B cell (primary cell): ENCODE measurements at regions not wholly inside any gene's neighbourhood (a gene's known extent, or its start where the extent isn't known, plus 50 kb on each side); places are given as distances from the start of the nearest gene placed in this dataset.
"Not testable (repeated sequence)": the region's sequence is repeated elsewhere in the genome, so short reads cannot be mapped to it uniquely, and the experiment has no call there.

ENCODE experiments used
- ATAC-seq: fragments of 200-7000 bp; cut with Tn5 transposase; one replicate; pipeline ENCODE4 v1.10.0; 2021; ENCODE audit warnings: low read depth, mild to moderate bottlenecking, moderate number of reproducible peaks, moderate library complexity
- CTCF ChIA-PET: fragments of 350-600 bp; sonication (Branson Sonifier 250); formaldehyde crosslinking; loops from one replicate; lab custom pipeline; 2021; ENCODE audit warnings: antibody characterized with exemption, inconsistent platforms; lab: Charles Lee
- POLR2A ChIA-PET: fragments of 350-600 bp; sonication (Branson Sonifier 250); formaldehyde crosslinking; loops from one replicate; lab custom pipeline; 2021; ENCODE audit warnings: antibody characterized with exemption; lab: Charles Lee
- DNase-seq: peaks from one replicate; pipeline ENCODE4 v3.0.0; 2013
- H2AFZ ChIP-seq: 2 replicates; pipeline ENCODE4 v1.6.1; 2012; ENCODE audit warnings: mild to moderate bottlenecking, low read depth, low read length; ENCODE audit not compliant: insufficient read depth, poor library complexity, severe bottlenecking
- H3K27ac ChIP-seq, 2 donors: 1 replicate in 1 of 2; 2 replicates in 1 of 2; pipeline ENCODE4 v1.5.1; 2012 to 2013; ENCODE audit warnings: low read length in 2 of 2, mild to moderate bottlenecking in 2 of 2, moderate library complexity in 1 of 2
- H3K27me3 ChIP-seq, 4 experiments: fragments of 200-600 bp in 1 of 4; sonication (generic) in 1 of 4; replicated peaks in 1 of 4; 1 replicate in 2 of 4; 2 replicates in 2 of 4; pipeline versions ENCODE4 v1.6.1 to v1.7.0; 2013 to 2016; ENCODE audit warnings: low read length in 3 of 4, mild to moderate bottlenecking in 2 of 4, mixed read lengths in 1 of 4, moderate library complexity in 1 of 4; ENCODE audit not compliant: insufficient read depth in 4 of 4, control insufficient read depth in 3 of 4; ENCODE audit errors: control extremely low read depth in 1 of 4
- H3K36me3 ChIP-seq, 2 experiments: replicated peaks in 1 of 2; 1 replicate in 1 of 2; 2 replicates in 1 of 2; pipeline versions ENCODE4 v1.6.1 to v1.7.1; 2013; ENCODE audit warnings: low read length in 1 of 2; ENCODE audit not compliant: insufficient read depth in 2 of 2, control insufficient read depth in 1 of 2; ENCODE audit errors: control extremely low read depth in 1 of 2, extremely low read depth in 1 of 2
- H3K4me1 ChIP-seq, 2 donors: fragments of 200-600 bp in 1 of 2; sonication (generic) in 1 of 2; 1 replicate in 1 of 2; 2 replicates in 1 of 2; pipeline versions ENCODE4 v1.5.1 to v1.6.1; 2013 to 2017; ENCODE audit warnings: low read length in 2 of 2; ENCODE audit not compliant: control insufficient read depth in 2 of 2, insufficient read depth in 2 of 2
- H3K4me2 ChIP-seq: replicated peaks from 2 replicates; pipeline ENCODE3; 2012; ENCODE audit warnings: mild to moderate bottlenecking, low read depth, low read length; ENCODE audit not compliant: poor library complexity, severe bottlenecking
- H3K4me3 ChIP-seq, 5 experiments: fragments of 200-600 bp in 1 of 5; sonication (generic) in 1 of 5; 1 replicate in 3 of 5; 2 replicates in 2 of 5; pipeline versions ENCODE4 v1.5.1 to v1.7.0; 2011 to 2016; ENCODE audit warnings: low read length in 4 of 5, mild to moderate bottlenecking in 4 of 5, low read depth in 2 of 5, control low read depth in 1 of 5, moderate library complexity in 1 of 5; ENCODE audit not compliant: insufficient read depth in 1 of 5; ENCODE audit errors: control extremely low read depth in 1 of 5, extremely low read depth in 1 of 5
- H3K79me2 ChIP-seq: fragments of 200-600 bp; sonication (generic); one replicate; pipeline ENCODE4 v1.6.0; 2016; ENCODE audit warnings: low read length; ENCODE audit not compliant: control insufficient read depth, insufficient read depth
- H3K9ac ChIP-seq: fragments of 200-600 bp; sonication (generic); 2 replicates; pipeline ENCODE4 v1.6.1; 2017; ENCODE audit warnings: mild to moderate bottlenecking, low read length, moderate library complexity
- H3K9me3 ChIP-seq, 3 donors: one replicate each; pipeline versions ENCODE4 v1.6.1 to v1.7.1; 2013; ENCODE audit warnings: low read length in 2 of 3; ENCODE audit not compliant: control insufficient read depth in 2 of 3, insufficient read depth in 1 of 3; ENCODE audit errors: control extremely low read depth in 1 of 3
- H4K20me1 ChIP-seq: 2 replicates; pipeline ENCODE4 v1.6.0; 2012; ENCODE audit warnings: mild to moderate bottlenecking, low read length; ENCODE audit not compliant: insufficient read depth, control insufficient read depth, poor library complexity, severe bottlenecking
- H3K27ac Mint-ChIP-seq: one replicate; pipeline ENCODE4 v1.8.0; 2021; ENCODE audit warnings: mixed read lengths
- H3K27me3 Mint-ChIP-seq: one replicate; pipeline ENCODE4 v1.8.0; 2021; ENCODE audit warnings: mixed read lengths
- H3K4me1 Mint-ChIP-seq: one replicate; pipeline ENCODE4 v1.8.0; 2021; ENCODE audit warnings: mixed read lengths
- H3K4me3 Mint-ChIP-seq: one replicate; pipeline ENCODE4 v1.8.0; 2021; ENCODE audit warnings: mixed read lengths
- H3K9me3 Mint-ChIP-seq: one replicate; pipeline ENCODE4 v1.8.0; 2022; ENCODE audit warnings: mixed read lengths; ENCODE audit not compliant: insufficient read depth
- CTCF ChIP-seq: fragments of 200-600 bp; IDR thresholded peaks from one replicate; pipeline ENCODE4 v1.8.0; 2022; ENCODE audit warnings: antibody characterized with exemption, mild to moderate bottlenecking
- EZH2 ChIP-seq: IDR thresholded peaks from 2 replicates; pipeline ENCODE4 v1.6.1; 2012; ENCODE audit warnings: borderline replicate concordance, low read depth, mild to moderate bottlenecking, moderate library complexity, low read length; ENCODE audit not compliant: insufficient read depth, poor library complexity, severe bottlenecking
- WGBS: methylation state at CpG from one replicate; pipeline ENCODE4 v1.1.5; 2013; ENCODE audit warnings: missing lambda C conversion rate; ENCODE audit not compliant: insufficient coverage; 5-methylcytosine and 5-hydroxymethylcytosine counted together
- intact Hi-C: fragments of 100-400 bp; cut with micrococcal nuclease; formaldehyde crosslinking; loops from one replicate; pipeline ENCODE4 v1.10.0; 2022

GRCh38 chr21:9757572-9757971 is 763.8 kb upstream of the TPTE start:
- H3K4me3 ChIP-seq, H3K27me3 ChIP-seq, H3K4me1 ChIP-seq, H3K9me3 Mint-ChIP-seq, H4K20me1 ChIP-seq, POLR2A ChIA-PET, CTCF ChIA-PET, DNase-seq, H3K4me2 ChIP-seq, H3K9ac ChIP-seq, H3K4me3 Mint-ChIP-seq, ATAC-seq, H3K36me3 ChIP-seq, H3K79me2 ChIP-seq, intact Hi-C loops, H2AFZ ChIP-seq, H3K27ac ChIP-seq, H3K27me3 Mint-ChIP-seq, H3K27ac Mint-ChIP-seq, H3K4me1 Mint-ChIP-seq: not testable (repeated sequence)
- WGBS = 86% methylated on average over 9 of the region's 9 CpGs
- peaks cover 1 to 22% (median 6%) of the 10 kb centered on the region in 3 donors for H3K9me3 ChIP-seq

GRCh38 chr21:9758141-9758540 is 763.2 kb upstream of the TPTE start:
- Histone ChIP-seq H3K27ac (no peak overlapping the region), H3K4me3 (no peak overlapping the region), H3K27me3 (no peaks in the 10 kb centered on the region), H3K9ac (no peak overlapping the region), H4K20me1 (no peaks in the 10 kb centered on the region), H3K4me1 (no peaks in the 10 kb centered on the region), H2AFZ (no peak overlapping the region), H3K36me3 (no peaks in the 10 kb centered on the region), H3K4me2 (no peak overlapping the region), H3K9me3 (peaks cover 1 to 22% (median 8%) of the 10 kb centered on the region in 3 donors), H3K79me2 (no peaks in the 10 kb centered on the region)
- DNase-seq (no peak), ATAC-seq (no peak)
- H3K9me3 Mint-ChIP-seq = peaks cover 3% of the 10 kb centered on the region
- no peaks in the 10 kb centered on the region for H3K27me3 Mint-ChIP-seq
- no peak overlapping the region for H3K4me3 Mint-ChIP-seq
- POLR2A ChIA-PET = no interaction called here
- intact Hi-C loops = no loop called here
- no peak for TF ChIP-seq CTCF
- TF ChIP-seq EZH2 = no peak
- CTCF ChIA-PET = no interaction called here
- no peak overlapping the region for H3K27ac Mint-ChIP-seq
- no peaks in the 10 kb centered on the region for H3K4me1 Mint-ChIP-seq
- 73% methylated on average over 6 of the region's 6 CpGs for WGBS
